OCI-LY3 (cell line): ENCODE measurements at regions not wholly inside any gene's neighbourhood (a gene's known extent, or its start where the extent isn't known, plus 50 kb on each side); places are given as distances from the start of the nearest gene placed in this dataset.
A peak's percentile ranks its signal among the peaks of the same experiment; 100 is the strongest.

Experiments
- H2AFZ ChIP-seq: fragments of 200-600, 300-600 bp; shearing (Covaris generic); 2 replicates; pipeline ENCODE4 v1.6.0; 2014; ENCODE audit warnings: antibody characterized with exemption, low read depth, low read length
- H3K27ac ChIP-seq: fragments of 200-600, 300-600 bp; sonication (generic); 2 replicates; pipeline ENCODE4 v1.5.1; 2014; ENCODE audit warnings: mild to moderate bottlenecking, low read length, moderate library complexity, mixed read lengths
- H3K27me3 ChIP-seq: fragments of 200-600, 300-600 bp; sonication (generic); 2 replicates; pipeline ENCODE4 v1.6.1; 2014; ENCODE audit warnings: low read depth, low read length, mixed read lengths
- H3K36me3 ChIP-seq: fragments of 200-600, 300-600 bp; sonication (generic); replicated peaks from 2 replicates; pipeline ENCODE3; 2014; ENCODE audit warnings: low read depth, low read length, mixed read lengths
- H3K4me1 ChIP-seq: fragments of 300-600, 200-600 bp; sonication (generic); 2 replicates; pipeline ENCODE4 v1.6.1; 2014; ENCODE audit warnings: low read length, mixed read lengths
- H3K4me2 ChIP-seq: fragments of 200-600, 300-600 bp; sonication (generic); 2 replicates; pipeline ENCODE4 v1.6.1; 2014; ENCODE audit warnings: low read length, mixed read lengths
- H3K4me3 ChIP-seq: fragments of 300-600, 200-600 bp; sonication (generic); 2 replicates; pipeline ENCODE4 v1.5.1; 2014; ENCODE audit warnings: antibody characterized with exemption, mild to moderate bottlenecking, low read length, moderate library complexity
- H3K79me2 ChIP-seq: fragments of 300-600, 200-600 bp; shearing (Covaris generic); 2 replicates; pipeline ENCODE4 v1.6.1; 2014; ENCODE audit warnings: mild to moderate bottlenecking, low read length, mixed read lengths
- H3K9ac ChIP-seq: fragments of 300-600, 200-600 bp; shearing (Covaris generic); 2 replicates; pipeline ENCODE4 v1.6.0; 2014; ENCODE audit warnings: mild to moderate bottlenecking, low read length, moderate library complexity
- H3K9me3 ChIP-seq: fragments of 200-600, 300-600 bp; shearing (Covaris generic); 2 replicates; pipeline ENCODE4 v1.6.1; 2014; ENCODE audit warnings: low read length, mixed read lengths; ENCODE audit not compliant: insufficient read depth
- H4K20me1 ChIP-seq: fragments of 200-600, 300-600 bp; sonication (generic); 2 replicates; pipeline ENCODE4 v1.6.1; 2016; ENCODE audit warnings: low read length, mixed read lengths; ENCODE audit not compliant: insufficient read depth
- CTCF ChIP-seq: fragments of 200-600, 300-600 bp; sonication (generic); IDR thresholded peaks from 2 replicates; pipeline ENCODE4 v1.5.1; 2014; ENCODE audit warnings: antibody characterized with exemption, low read length, low read depth
- EZH2phosphoT487 ChIP-seq: fragments of 200-600 bp; shearing (Covaris generic); IDR thresholded peaks from 2 replicates; pipeline ENCODE4 v1.6.1; 2018; ENCODE audit warnings: antibody characterized with exemption, mixed run types, low read depth

GRCh38 chr18:70423120-70423519 is 134.3 kb downstream of the SOCS6 start:
- Histone ChIP-seq H3K27ac (no peak overlapping the region), H3K9ac (no peak overlapping the region), H3K36me3 (no peaks in the 10 kb centered on the region), H3K9me3 (no peaks in the 10 kb centered on the region), H3K4me3 (no peak overlapping the region), H3K4me1 (peaks cover 36% of the 10 kb centered on the region), H3K27me3 (peaks cover 24% of the 10 kb centered on the region), H4K20me1 (no peaks in the 10 kb centered on the region), H3K4me2 (no peak overlapping the region), H3K79me2 (no peaks in the 10 kb centered on the region), H2AFZ (no peak overlapping the region)
- TF ChIP-seq CTCF (no peak), EZH2phosphoT487 (no peak)

GRCh38 chr18:70422391-70422965 is 133.6 kb downstream of the SOCS6 start:
- Histone ChIP-seq H3K4me3 (no peak overlapping the region), H3K79me2 (no peaks in the 10 kb centered on the region), H3K9me3 (no peaks in the 10 kb centered on the region), H3K9ac (no peak overlapping the region), H3K4me1 (peaks cover 31% of the 10 kb centered on the region), H4K20me1 (no peaks in the 10 kb centered on the region), H3K4me2 (peak overlapping the region; percentile 28), H3K36me3 (no peaks in the 10 kb centered on the region), H2AFZ (no peak overlapping the region), H3K27ac (no peak overlapping the region), H3K27me3 (peaks cover 30% of the 10 kb centered on the region)
- TF ChIP-seq EZH2phosphoT487 (no peak), CTCF (no peak)

DNA sequence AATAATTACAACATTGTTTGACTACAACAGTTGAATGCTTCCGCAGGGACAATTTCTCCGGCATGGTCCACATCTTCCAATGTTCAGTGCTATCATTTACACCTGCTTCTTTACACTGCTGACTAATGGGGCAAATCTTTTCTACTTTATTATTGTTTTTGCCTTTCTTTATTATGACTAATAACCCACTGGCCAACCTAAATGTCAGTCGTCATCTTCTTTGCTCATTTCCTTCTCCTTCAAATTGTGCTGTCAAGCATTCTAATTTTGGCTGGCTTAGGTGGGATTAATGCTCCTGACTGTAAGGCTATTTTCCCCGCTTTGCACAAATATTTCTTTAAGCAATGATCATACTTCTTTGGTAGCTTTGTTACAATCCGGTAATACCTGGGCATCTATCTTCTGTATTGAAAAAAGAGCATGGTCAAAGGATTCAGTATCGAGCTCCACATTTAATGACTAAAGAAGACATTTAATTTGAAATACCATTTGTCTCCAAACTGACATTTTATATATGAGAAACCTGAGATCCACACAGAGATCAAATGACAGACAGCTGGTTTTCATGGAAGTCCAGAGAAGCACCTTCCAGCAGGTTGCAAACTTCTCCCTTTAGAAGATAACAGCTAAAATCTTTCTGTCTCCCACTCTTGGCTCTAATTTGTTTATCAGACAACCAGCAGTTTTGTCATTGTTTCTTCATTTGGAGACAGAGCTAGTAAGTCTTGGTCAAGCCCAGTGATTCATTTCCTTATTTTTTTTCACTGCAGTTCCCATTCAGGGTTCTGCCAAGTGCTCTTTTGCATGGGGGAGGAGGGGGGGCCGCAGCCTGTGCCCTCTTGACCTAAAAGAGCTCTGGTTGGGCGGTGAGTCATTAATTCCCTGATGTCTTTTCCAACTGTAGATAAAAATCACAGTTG is 132.9 kb downstream of the SOCS6 start:
- no peak for TF ChIP-seq CTCF
- no peak overlapping the region for H3K9ac ChIP-seq
- H3K4me3 ChIP-seq: no peak overlapping the region
- H3K27me3 ChIP-seq: peaks cover 31% of the 10 kb centered on the region
- H3K4me1 ChIP-seq: peaks cover 31% of the 10 kb centered on the region
- H3K27ac ChIP-seq: no peak overlapping the region
- H4K20me1 ChIP-seq: no peaks in the 10 kb centered on the region
- no peaks in the 10 kb centered on the region for H3K79me2 ChIP-seq
- H3K4me2 ChIP-seq: peak overlapping the region; percentile 28
- no peaks in the 10 kb centered on the region for H3K36me3 ChIP-seq
- no peaks in the 10 kb centered on the region for H3K9me3 ChIP-seq
- no peak overlapping the region for H2AFZ ChIP-seq

GRCh38 chr18:70420146-70420898 is 131.5 kb downstream of the SOCS6 start:
- peaks cover 31% of the 10 kb centered on the region for H3K4me1 ChIP-seq
- H2AFZ ChIP-seq: no peak overlapping the region
- no peaks in the 10 kb centered on the region for H3K9me3 ChIP-seq
- H3K27me3 ChIP-seq: peaks cover 31% of the 10 kb centered on the region
- H3K36me3 ChIP-seq: no peaks in the 10 kb centered on the region
- H3K4me2 ChIP-seq: no peak overlapping the region
- H3K9ac ChIP-seq: no peak overlapping the region
- H3K4me3 ChIP-seq: no peak overlapping the region
- no peaks in the 10 kb centered on the region for H3K79me2 ChIP-seq
- no peaks in the 10 kb centered on the region for H4K20me1 ChIP-seq
- no peak overlapping the region for H3K27ac ChIP-seq
- TF ChIP-seq EZH2phosphoT487: no peak
- TF ChIP-seq CTCF: no peak
